GM12872 (cell line): ENCODE measurements at regions not wholly inside any gene's neighbourhood (a gene's known extent, or its start where the extent isn't known, plus 50 kb on each side); places are given as distances from the start of the nearest gene placed in this dataset.

Experiments used
- CTCF ChIP-seq: IDR thresholded peaks from 3 replicates; pipeline ENCODE4 v1.5.1; 2011; ENCODE audit warnings: low read depth, mild to moderate bottlenecking, low read length, moderate library complexity; ENCODE audit not compliant: insufficient read depth

GRCh38 chr2:129465045-129465444 lies 514.4 kb upstream of the RAB6C start:
- no peak for TF ChIP-seq CTCF

DNA sequence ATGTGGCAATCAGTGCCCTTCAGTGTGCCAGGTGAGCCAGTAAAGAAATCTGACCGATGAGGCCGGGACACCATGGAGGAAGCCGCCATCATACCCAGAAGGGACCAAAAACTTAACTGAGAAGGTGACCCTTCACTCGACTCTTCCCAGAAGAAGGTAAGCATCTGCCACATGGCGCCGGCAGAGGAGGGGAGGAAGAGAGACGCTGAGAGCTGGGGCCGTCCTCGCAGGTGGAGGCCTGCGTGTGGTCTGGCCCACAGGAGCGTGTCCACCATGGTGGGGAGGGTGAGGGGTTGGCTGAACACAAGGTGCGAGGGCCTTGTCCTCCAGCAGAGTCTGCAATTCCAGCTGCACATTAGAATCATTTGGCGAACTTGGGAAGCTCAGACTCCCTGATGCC lies 513.1 kb upstream of the RAB6C start:
- TF ChIP-seq CTCF: no peak

GRCh38 chr2:129467012-129467779 lies 512.3 kb upstream of the RAB6C start:
- TF ChIP-seq CTCF: no peak

DNA sequence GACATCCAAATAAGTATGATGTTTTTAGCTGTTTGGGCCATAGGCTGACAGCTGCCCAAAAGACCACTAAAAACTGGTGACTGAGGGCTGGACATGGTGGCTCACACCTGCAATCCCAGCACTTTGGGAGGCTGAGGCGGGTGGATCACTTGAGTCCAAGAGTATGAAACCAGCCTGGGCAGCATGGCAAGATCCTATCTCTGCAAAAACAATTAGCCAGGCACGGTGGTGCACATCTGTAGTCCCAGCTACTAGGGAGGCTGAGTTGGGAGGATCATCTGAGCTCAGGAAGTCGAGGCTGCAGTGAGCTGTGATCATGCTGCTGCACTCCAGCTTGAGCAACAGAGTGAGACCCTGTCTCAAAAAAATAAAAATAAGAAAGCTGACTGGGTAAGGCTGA lies 511.5 kb upstream of the RAB6C start:
- no peak for TF ChIP-seq CTCF

DNA sequence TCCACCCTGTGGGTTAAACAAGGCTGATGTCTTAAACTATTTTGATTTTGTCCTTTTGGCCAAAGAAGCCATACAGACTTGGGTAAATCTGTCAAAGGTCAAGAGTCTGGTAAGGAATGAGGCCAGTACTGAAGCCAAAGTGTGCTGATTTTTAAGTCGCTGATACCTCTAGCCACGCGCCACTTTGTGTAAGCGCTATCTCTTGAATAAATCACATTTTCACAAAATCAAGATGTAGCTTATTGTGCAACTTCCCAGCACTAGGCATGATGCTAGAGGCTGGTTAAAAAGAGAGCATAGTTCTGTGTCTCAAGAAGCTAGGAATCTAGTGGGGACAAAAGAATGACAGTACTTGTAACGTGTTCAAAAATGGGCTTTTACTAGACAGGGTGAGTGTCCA lies 510.6 kb upstream of the RAB6C start:
- no peak for TF ChIP-seq CTCF

DNA sequence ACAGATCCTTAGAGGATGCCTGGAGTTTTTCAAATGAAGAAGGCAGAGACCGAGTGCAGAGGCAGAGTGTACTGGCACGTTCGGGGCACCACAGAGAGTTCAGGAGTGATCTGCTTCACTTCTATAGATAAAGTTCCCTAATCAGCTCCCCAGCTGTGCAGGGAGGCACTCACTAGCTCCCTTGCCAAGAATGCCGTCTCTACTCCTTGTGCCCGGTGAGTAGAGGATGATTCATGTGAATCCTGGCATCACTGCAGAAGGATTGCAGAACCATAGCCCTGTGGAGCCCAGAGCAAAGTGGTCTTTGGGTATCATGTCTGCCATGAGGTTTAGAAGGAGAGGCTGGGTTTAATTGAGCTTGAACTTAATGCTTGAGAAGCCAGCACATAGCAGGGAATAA lies 510.1 kb upstream of the RAB6C start:
- TF ChIP-seq CTCF: no peak

GRCh38 chr2:129469871-129470270 lies 509.6 kb upstream of the RAB6C start:
- no peak for TF ChIP-seq CTCF
